ENCODE measurements at regions not wholly inside any gene's neighbourhood (a gene's known extent, or its start where the extent isn't known, plus 50 kb on each side); places are given as distances from the start of the nearest gene placed in this dataset.

DNA sequence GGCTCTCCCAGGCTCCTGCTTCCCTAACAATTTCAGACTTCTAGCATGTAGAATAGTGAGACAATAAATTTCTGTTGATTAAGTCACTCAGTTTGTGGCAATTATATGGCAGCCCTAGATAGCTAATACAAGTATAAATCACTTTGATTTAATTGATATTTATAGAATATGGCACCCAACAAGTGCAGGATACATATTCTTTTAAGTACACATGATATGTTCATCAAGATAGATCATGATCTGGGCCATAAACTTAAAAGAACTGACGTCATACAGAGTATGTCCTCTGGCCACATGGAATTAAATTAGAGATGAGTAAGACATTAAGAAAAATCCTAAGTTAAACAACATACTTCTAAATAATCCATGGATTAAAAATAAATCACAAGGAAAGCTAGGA lies 67.5 kb upstream of the AMOTL1 start:
- Mint-ChIP-seq H3K4me3 (ENCODE audit: unreplicated experiment) (no peak overlapping the region), H3K27me3 (ENCODE audit: unreplicated experiment) (peaks cover 56% of the 10 kb centered on the region), H3K4me1 (ENCODE audit: unreplicated experiment) (no peaks in the 10 kb centered on the region), H3K27ac (ENCODE audit: unreplicated experiment) (no peak overlapping the region), H3K36me3 (ENCODE audit: unreplicated experiment) (no peaks in the 10 kb centered on the region), H3K9me3 (ENCODE audit: unreplicated experiment) (no peaks in the 10 kb centered on the region)
- TF ChIP-seq, protein P1, sequence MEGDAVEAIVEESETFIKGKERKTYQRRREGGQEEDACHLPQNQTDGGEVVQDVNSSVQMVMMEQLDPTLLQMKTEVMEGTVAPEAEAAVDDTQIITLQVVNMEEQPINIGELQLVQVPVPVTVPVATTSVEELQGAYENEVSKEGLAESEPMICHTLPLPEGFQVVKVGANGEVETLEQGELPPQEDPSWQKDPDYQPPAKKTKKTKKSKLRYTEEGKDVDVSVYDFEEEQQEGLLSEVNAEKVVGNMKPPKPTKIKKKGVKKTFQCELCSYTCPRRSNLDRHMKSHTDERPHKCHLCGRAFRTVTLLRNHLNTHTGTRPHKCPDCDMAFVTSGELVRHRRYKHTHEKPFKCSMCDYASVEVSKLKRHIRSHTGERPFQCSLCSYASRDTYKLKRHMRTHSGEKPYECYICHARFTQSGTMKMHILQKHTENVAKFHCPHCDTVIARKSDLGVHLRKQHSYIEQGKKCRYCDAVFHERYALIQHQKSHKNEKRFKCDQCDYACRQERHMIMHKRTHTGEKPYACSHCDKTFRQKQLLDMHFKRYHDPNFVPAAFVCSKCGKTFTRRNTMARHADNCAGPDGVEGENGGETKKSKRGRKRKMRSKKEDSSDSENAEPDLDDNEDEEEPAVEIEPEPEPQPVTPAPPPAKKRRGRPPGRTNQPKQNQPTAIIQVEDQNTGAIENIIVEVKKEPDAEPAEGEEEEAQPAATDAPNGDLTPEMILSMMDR (IDR thresholded peaks at IDR 0.05): no peak
- DNase-seq (ENCODE audit: extremely low spot score, unreplicated experiment): no peak

DNA sequence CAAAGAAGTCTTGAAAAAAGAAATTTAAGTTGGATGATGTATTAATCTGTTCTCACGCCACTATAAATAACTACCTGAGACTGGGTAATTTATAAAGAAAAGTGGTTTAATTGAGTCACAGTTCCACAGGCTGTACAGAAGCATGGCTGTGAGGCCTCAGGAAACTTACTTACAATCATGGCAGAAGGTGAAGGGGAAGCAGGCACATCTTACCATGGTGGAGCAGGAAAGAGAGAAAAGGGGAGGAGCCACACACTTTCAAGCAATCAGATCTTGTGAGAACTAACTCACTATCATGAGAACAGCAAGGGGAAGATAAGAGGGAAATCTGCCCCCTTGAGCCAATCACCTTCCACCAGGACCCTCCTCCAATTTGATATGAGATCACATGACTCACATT lies 65.7 kb upstream of the AMOTL1 start:
- Mint-ChIP-seq H3K27ac (ENCODE audit: unreplicated experiment) (no peak overlapping the region), H3K36me3 (ENCODE audit: unreplicated experiment) (no peaks in the 10 kb centered on the region), H3K4me1 (ENCODE audit: unreplicated experiment) (no peaks in the 10 kb centered on the region), H3K9me3 (ENCODE audit: unreplicated experiment) (no peaks in the 10 kb centered on the region), H3K4me3 (ENCODE audit: unreplicated experiment) (no peak overlapping the region), H3K27me3 (ENCODE audit: unreplicated experiment) (peaks cover 49% of the 10 kb centered on the region)
- TF ChIP-seq, protein P1 (IDR thresholded peaks at IDR 0.05): no peak
- DNase-seq (ENCODE audit: extremely low spot score, unreplicated experiment): no peak

DNA sequence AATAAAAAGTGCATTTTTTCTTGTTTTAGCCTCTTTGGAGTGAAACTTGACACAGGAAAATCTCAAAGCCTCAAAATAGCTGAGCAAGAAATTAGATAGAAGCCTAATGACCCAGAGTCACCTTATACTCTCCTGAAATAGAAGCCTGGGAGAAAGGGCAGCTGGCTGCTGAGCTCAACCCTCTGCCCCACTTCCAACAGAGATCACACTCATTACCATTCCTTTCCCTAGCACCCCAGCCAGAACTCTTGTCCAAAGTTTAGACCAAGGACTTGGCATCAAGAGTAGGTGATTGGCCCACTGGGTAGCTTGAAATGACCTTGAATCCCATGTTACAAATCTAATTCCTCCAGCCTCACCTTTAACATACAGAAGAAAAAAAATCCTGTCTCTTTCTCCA lies 62.7 kb upstream of the AMOTL1 start:
- Mint-ChIP-seq H3K9me3 (ENCODE audit: unreplicated experiment) (no peaks in the 10 kb centered on the region), H3K27me3 (ENCODE audit: unreplicated experiment) (peaks cover 43% of the 10 kb centered on the region), H3K4me3 (ENCODE audit: unreplicated experiment) (no peak overlapping the region), H3K4me1 (ENCODE audit: unreplicated experiment) (no peaks in the 10 kb centered on the region), H3K36me3 (ENCODE audit: unreplicated experiment) (no peaks in the 10 kb centered on the region), H3K27ac (ENCODE audit: unreplicated experiment) (no peak overlapping the region)
- TF ChIP-seq, protein P1 (IDR thresholded peaks at IDR 0.05): no peak
- no peak for DNase-seq (ENCODE audit: extremely low spot score, unreplicated experiment)

DNA sequence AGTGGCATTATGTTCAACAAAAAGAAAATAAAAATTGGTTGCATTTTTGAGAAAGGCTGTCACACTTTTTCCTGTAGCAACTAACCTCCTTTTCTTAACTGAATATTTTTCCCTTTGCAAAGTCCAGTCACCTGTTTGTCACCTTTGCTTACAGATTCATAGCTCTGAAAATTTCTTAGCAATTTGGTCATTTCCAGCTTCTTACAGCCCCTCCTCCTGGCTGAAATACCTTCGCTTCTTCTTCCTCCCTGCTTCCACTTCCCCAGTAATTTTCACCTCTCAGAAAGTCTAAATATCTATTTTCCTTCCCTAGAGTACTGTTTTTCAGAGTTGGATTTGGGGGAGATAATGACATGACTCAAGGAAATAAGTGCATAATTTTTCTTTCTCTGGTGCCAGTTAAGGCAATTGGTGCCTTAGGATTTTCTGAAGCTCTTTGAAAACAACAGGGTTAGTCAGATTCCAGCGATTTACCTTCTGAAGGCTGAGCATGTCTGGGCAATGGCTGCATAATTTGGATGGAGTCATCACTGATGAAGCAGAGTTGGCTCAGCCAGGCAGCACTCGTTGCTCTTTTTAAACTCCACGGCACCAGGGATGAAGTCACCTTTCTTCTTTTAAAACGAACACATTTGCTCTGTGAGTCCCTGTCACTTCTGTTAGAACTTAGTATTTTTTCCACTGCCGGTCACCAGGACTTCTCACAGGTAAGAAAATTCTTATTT lies 62.1 kb upstream of the AMOTL1 start:
- Mint-ChIP-seq H3K36me3 (ENCODE audit: unreplicated experiment) (no peaks in the 10 kb centered on the region), H3K27ac (ENCODE audit: unreplicated experiment) (no peak overlapping the region), H3K9me3 (ENCODE audit: unreplicated experiment) (no peaks in the 10 kb centered on the region), H3K27me3 (ENCODE audit: unreplicated experiment) (peaks cover 37% of the 10 kb centered on the region), H3K4me1 (ENCODE audit: unreplicated experiment) (no peaks in the 10 kb centered on the region), H3K4me3 (ENCODE audit: unreplicated experiment) (no peak overlapping the region)
- TF ChIP-seq, protein P1 (IDR thresholded peaks at IDR 0.05): no peak
- DNase-seq (ENCODE audit: extremely low spot score, unreplicated experiment): no peak

DNA sequence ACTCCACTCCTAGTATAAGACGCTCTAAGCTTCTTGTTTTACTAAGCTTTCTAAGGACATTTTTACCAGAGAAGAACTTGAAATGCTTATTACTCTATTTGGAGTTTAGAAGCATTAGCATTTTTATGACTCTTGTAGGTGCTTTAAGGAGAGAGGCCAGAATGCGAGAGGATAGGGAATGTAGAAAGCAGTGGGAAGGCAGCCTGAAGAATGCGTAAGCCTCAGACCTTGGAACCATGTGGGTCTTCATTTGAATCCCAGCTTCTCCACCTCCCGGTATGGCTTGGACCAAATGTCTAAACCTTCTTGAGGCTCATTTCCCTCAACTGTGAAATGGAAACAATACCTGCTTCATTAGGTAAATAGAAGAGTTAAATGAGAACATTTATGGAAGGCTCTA lies 60.0 kb upstream of the AMOTL1 start:
- Mint-ChIP-seq H3K4me1 (ENCODE audit: unreplicated experiment) (no peaks in the 10 kb centered on the region), H3K27ac (ENCODE audit: unreplicated experiment) (no peak overlapping the region), H3K9me3 (ENCODE audit: unreplicated experiment) (no peaks in the 10 kb centered on the region), H3K27me3 (ENCODE audit: unreplicated experiment) (peaks cover 47% of the 10 kb centered on the region), H3K4me3 (ENCODE audit: unreplicated experiment) (no peak overlapping the region), H3K36me3 (ENCODE audit: unreplicated experiment) (no peaks in the 10 kb centered on the region)
- TF ChIP-seq, protein P1 (IDR thresholded peaks at IDR 0.05): no peak
- DNase-seq (ENCODE audit: extremely low spot score, unreplicated experiment): no peak
